HG03108 (cell line): ENCODE measurements at regions not wholly inside any gene's neighbourhood (a gene's known extent, or its start where the extent isn't known, plus 50 kb on each side); places are given as distances from the start of the nearest gene placed in this dataset.

ENCODE experiments used
- ATAC-seq: cut with Tn5 transposase; IDR thresholded peaks from one replicate; pipeline ENCODE4 v1.9.1; 2021; ENCODE audit warnings: moderate library complexity; ENCODE audit not compliant: unreplicated experiment

DNA sequence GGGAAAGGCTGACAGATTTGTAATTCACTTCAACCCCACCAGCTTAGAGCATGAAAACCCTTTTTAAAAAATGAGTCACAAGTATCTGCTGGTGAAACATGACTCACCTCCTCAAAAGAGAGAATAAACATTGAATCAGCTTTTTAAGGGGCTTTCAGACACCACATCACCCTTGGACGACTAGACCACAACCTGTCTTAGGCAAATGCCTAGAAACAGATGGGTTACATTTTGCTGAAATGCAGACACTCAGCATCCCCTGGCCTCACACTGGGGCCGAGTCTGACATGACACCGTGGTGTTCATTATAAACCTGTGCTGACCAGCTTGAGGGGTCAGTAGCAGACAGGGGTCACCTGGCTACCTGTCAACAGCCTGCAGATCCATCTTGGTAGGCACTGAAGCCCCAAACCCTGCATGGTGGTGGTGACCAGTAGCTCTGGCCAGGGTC lies 175.3 kb upstream of the CST7 start:
- peak; percentile 79 for ATAC-seq

DNA sequence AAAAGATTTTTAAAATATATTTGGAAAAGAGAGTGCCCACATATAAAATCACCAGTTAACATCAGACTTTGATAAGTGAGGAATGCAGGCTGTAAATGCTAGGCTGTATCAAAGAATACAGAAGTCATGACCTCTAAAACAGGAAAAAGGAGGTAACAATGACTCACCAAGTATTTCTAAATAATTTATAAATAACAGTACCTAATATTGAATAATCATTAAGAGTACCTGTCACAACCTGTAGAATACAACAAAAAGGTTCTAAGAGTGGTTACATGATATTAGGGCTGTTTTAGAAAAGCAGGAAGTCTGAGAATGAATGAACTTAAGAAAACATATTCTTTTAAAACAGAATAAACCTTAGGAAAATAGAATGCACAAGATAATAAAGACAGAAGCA lies 173.1 kb upstream of the CST7 start:
- ATAC-seq, result no peak

DNA sequence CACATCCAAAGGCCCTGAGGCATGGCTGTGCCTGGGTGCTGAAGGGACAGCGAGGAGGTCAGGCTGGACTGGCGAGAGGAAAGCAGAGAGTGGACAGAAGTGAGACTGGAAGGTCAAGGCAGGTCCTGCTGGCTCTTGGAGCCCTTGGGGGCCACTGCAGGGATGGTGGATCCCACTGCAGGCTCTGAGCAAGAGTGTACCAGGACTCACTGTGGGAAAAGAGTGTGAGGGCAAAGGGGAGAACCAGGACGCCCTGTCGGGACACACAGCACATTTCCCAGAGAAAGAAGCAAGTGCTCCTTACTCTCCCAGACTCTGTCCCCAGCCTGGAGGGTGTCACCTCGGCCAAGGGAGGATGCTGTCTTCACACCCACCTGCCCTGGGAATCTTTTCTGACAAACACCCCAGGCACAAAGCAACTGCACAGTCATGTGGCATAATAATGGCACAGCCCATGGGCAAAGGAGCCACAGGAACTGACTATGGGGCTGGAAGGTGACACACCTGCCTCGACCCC lies 172.3 kb upstream of the CST7 start:
- ATAC-seq, result no peak

DNA sequence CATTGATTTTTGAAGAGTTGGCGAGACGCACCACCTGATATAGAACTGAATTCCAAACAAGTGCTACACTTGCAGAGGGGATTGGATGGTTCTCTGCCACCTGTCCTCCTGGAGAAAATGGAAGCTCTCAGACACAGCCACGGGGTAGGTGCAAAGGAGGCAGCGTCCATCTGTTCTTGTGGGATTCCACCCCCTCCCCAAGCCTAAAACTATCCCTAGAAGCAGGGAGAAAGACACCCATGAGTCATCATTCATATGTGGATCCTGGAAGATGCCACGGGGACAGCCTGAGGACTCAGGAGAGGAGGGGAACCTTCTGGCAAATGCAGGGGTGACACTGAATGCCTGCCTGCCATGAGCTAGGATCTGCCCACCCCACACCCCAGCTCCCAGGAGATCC lies 171.3 kb upstream of the CST7 start:
- no peak for ATAC-seq

DNA sequence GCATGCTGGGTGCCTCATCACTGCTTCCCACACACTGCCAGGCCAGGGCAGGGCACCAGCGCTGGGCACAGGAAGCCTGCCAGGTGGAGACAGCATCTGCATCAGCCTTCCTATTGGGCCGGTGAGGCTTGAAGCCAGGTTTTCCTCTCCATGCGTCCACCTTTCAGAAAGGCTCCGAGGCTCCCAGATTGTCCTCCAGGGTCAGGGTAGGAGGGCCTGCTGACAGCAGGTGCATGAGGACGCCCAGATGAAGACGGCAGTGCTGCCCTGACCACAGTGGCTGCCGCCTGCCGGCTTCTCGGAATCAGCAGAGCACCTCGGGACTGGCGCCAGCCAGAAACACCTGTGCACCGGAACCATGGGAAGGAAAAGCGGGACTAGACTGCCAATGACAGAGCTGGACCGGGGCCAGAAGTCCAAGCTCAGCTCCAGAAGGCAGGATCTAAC lies 170.5 kb upstream of the CST7 start:
- ATAC-seq, result no peak

DNA sequence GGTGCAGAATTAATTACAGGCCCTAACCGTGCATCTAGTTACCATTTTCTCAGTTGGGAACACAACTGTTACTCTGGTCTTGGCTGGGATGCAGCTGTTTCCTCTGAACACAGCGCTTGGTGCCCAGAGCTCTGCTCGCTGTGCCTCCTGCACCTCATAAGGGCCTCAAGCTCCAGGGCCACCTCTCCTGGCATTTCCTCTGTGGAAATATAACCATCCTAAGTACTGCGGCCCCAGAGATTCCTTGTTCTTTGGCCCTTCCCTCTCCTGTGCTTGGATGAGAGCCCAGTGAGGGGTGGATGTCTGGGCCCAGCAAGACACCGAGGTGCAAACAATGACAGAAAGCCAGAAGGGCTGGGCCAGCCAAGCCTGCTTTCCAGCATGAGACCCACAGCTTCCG lies 169.9 kb upstream of the CST7 start:
- ATAC-seq, result no peak

DNA sequence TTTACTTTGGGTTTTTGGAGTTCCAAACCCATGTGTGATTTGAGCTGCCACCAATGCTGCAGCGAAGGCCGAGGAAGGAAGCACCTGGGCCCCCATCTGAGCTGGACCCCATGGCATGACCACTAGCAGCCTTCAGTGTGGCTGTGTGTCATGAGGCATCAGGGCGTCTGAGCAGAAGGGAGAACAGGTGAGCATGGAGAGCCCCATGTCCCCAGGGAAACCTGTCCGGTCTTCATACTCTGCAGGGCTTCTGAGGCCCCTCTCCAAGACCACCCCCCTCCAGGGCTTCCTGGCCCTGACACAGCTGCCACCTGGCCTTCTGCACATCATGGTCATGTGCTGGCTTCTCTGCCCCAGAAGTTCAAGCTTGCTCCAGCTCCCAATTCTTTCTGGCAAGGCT lies 169.1 kb upstream of the CST7 start:
- ATAC-seq, result no peak

DNA sequence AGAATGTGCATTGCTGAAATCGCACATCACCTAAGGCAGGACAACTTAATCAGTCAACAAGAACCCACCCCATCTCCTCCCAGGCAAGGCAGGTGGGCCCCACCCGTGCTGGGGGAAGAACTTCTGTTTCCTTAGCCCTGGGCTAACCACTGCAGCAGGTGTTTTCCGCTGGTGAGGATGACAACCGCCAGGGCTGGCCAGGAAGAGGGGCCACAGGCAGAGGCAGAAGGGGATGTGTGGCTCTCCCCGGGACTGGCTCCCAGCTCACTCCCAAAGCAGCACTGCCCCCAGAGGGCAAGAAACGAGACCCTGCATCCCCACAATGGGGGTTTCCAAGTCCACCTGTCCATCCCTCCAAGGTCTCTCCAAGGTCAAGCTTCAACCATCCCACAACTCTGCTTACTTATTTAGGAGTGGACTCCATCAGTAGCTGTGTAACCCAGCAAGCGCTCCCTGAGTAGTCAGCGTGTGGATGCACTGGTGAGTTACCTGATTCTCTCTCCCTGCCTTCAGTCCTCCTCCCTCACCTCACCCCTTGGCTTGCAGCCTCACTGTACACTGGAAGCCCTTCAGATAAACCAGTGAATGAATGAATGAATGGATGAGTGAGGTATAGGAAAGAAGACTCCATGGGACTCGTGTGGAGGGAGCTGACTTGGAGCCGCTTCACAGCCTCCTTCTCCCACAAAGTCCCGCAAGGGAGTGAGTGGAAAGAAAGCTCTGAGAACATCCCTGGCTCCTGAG lies 168.2 kb upstream of the CST7 start:
- no peak for ATAC-seq

DNA sequence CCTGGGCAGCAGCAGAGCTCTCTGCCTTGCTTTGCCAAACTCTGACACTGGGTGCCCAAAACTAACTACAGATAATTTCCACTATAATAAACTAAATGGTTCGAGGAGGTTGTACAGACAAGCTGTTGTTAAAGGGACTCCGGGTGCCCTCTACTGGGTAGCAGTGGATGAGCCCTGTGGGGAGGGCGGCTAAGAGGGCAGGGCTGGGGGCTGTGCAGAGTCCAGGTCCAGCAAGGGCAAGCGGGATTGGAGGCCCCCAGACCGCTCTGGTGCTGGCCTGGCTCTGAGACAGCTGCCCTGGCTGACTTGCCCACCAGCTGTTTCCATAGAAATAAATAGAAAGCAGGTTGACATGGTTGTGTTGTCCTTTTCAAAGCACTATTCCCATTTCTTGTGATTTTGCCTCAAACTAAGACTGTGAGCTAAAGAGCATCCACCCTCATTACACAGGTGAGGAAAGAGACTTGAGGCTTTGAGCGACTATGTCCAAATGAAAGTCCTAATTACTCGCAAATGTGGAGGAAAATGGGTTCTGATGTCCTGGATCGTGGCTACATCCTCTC lies 167.6 kb upstream of the CST7 start:
- no peak for ATAC-seq

DNA sequence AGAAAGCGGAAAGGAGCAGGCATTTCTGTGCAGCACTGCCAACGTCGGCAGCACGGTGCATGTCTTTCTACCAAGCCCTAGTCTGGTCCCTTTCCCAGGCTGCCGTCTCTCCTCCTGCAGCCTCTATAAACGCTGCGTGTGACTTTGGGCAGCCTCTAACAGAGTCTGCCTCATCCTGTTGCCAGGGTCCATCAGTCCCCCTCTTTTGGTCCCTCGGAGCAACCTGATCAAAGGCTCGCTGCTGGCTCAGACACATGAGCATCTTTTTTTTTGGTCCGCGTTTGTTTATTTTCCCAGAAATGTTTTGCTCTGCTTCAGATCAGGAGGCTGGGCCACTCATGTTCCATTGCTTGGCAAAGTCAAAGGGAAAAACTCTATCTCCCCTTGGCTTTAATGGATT lies 166.8 kb upstream of the CST7 start:
- no peak for ATAC-seq

DNA sequence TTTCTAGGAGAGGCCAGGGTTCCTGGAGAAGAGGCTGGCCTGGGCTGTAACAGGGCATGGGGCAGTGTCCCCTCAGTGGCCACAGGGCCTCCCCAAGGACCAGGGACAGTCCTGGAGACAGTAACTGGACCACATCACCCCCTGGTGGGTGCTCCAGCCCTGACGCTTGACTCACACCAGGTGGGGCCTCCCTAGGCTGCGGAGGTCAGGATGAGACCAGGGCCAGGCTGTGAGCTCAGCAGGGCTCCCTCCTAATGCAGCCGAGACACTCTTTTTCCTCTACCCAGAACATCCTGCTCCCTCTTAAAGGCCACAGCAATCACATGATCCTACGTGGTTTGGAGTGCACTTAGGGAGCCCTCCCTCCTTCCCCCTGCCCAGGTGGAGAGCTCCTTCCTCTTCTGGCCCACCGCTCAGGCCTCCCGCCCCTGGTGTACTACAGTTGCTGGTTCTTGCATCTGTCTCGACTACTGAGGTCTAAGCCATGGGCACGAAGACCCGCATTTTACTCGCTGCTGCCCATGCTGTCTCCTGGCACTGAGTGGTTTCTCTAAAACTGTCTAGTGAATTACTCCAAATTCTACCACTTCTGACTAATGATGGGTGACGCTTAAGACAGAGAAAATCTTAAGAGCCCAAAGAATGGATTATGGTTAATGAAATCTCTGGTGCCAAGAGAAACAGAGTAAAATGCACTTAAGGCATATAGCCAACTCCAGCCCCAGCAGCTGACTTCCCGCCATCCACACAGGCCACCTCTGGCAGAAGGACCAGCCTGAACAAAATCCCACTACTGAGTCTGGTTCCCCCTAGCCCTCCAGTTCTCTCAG lies 166.1 kb upstream of the CST7 start:
- no peak for ATAC-seq

DNA sequence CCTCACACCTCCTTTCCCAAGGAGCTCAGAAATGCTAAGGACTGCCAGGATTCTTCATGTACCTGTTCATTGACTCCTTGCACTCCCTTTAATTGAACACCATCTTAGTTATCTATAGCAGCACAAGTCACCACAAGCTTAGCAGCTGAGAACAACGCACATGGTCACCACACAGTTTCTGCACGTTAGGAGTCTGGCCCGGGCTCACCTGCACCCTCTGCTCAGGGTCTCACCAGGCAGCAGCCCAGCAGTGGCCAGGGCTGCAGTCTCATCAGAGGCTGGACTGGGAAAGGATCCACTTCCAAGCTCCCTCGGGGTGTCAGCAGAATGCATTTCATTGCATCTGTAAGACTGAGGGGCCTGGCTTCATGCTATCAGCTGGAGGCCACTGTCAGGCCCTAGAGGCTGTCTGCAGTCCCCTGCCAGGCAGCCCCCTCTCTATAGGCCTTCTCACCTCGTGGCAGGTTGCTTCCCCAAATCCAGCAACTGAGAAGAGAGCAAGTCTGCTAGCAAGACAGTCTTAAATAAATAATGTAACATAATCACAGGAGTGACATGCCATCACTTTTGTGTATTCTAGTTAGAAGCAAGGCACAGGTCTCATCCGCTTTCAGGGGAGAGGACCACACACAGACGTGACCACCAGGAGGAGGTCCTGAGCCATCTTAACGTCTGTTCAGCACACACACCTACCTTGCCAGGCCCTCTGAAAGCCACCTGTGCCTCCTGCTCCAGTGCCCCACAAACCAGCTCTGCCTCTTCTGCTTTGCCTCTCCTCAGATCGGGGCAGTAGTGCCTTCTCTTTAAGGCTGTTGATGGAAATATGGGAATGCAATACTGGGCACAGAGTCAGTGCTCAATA lies 165.2 kb upstream of the CST7 start:
- no peak for ATAC-seq

DNA sequence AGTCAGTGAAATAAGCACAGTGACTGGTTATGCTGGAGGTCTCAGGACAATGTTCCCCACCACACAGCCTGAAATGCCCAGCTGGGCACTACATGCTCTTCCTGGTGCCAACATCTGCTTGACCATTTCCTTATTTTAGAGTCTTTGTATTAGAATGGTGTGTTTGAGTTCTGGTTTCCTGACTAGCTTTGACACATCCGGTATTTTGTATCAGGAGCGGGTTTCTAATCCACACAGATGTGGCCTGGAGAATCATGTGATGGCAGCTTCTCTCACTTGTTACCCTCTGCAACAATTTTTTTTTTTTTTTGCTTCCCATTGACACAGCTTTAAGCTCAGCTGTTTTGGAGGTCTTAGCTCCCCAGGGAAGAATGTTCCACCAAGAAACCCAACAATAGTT lies 164.5 kb upstream of the CST7 start:
- no peak for ATAC-seq

DNA sequence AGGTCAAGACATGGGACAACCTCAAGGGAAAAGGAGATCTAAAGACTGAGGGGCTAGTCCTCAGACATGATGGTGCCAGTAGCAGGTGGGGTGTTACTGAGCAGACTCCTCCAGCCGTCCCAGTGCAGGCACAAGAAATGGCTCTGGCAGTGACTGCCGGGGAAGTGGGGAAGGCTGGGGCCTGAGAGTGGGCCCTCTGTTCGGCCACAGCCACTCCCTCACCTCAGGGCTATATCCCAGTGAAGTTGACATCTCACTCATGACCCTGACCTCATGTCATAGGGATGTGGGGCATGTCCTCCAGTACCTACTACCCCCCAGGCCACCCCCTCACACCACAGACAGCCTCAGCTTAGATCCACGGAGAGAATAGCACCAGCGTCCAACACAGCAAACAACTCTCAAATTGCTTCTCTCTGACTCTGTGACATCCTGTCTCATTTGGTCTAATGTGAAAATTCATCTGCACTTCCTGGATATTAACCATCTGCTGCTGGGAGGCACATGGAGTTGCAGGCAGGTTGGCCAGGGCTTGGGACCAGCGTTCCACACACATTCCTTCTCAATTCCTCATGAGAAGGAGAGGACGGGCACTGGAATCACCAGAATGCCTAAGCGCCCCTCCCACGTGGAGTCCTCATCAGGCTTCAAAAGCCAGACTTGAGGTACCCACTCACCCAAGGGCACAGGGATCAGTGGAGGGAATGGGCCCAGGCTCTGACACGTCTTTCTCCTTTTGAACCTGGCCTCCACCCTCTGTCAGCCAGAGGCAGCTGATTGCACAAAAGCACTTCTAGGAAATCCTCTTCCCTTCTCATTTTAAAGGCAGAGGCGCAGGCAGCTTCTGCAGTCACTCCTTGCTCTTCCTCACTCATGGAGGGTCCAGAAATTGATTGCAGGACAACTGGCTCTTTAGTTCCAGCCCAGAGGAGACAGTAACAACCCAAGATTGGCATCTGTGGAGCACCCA lies 163.6 kb upstream of the CST7 start:
- ATAC-seq, result no peak

DNA sequence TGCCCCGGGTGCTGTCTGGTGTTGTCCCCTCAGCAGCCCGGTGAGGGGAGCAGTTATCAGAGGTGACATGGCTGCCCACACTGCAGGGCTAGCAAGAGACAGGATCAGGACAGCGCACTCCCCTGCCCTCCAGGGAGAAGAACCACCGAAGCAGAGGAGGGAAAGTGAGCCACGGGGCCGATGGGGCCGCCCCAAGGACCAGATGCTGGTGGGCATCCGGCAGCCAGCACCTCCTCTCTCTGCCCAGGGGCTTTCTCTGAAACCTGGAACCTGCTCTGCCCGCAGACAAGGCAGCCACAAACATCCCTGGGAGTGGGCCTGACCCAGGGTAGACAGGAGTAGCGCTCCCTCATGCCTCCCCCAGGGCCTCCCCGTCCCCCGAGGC lies 163.0 kb upstream of the CST7 start:
- ATAC-seq, result no peak

DNA sequence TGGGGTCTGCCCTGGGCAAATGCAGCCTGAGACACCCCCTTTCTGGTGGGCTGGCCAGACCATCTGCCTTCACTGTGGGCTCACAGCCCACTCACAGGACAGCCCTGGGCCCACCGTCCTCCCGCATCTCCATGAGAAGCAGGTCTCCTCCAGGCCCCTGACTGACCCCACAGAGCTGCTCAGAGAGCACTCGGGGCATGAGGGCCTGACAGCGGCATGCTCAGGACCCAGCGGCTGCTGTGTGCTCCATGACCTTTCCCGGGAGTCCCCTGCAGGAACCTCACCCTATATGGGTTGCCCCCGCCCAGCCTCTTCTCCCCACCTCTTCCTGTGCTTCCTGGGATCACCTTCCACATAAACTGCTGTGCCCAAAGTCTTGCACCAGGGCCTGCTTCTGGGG lies 162.4 kb upstream of the CST7 start:
- no peak for ATAC-seq

DNA sequence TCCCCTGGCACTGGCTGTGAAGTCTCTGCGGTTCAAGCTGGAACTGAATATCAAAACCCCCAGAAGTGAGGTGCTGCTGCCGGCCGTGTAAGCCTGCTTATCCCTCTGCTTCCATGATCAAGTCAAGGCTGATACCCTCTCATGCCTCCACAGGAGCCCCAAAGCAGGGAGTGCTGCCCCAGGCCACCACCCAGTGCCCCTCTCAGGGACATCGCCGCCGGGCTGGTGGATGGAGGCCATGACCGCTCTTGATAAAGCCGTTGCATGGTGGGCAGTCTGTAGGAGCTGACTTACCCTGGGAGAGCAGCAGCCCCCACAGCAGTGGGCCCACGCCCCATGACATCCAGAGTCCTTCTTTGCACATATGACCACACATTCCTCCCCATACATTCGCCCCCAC lies 162.0 kb upstream of the CST7 start:
- ATAC-seq, result no peak

DNA sequence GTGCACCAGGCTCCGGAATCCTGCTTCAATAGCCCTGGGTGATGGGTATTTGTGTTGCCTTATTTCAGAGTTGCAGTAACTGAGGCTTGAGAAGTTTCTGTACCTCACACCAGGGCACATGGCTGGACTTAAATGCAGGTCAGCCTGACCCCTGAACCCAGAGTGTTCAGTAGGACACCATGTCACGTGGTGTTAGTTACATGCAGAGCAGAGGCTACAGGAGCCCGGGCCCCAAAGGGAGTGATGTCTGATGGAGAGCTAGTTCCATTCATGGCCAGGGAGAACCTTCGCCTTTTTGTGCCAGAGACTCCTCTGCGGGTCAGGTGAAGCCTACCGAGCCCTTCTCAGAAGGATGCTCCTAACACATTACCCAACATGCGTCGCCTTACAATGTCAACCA lies 161.4 kb upstream of the CST7 start:
- no peak for ATAC-seq

DNA sequence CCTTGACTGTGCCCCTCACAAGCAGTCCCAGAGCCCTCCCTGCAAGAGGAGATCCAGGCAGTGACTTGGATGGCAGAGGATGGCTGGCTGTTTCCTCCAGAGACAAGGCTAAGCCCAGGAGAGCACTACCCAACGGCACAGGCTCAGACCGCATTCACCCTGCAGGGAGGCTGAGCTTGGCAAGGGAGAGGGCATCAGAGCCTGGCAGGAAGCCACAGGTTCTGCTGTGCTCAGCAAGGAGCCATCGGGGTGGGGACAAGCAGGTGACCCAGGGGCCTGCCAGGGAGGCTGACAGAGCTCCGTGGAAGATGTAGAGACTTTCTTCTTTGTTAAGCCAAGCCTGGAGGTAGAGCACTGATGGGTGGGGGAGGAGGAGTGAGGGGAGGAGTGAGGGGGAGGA lies 159.2 kb upstream of the CST7 start:
- ATAC-seq, result no peak
